ENCODE measurements at regions not wholly inside any gene's neighbourhood (a gene's known extent, or its start where the extent isn't known, plus 50 kb on each side); places are given as distances from the start of the nearest gene placed in this dataset.

DNA sequence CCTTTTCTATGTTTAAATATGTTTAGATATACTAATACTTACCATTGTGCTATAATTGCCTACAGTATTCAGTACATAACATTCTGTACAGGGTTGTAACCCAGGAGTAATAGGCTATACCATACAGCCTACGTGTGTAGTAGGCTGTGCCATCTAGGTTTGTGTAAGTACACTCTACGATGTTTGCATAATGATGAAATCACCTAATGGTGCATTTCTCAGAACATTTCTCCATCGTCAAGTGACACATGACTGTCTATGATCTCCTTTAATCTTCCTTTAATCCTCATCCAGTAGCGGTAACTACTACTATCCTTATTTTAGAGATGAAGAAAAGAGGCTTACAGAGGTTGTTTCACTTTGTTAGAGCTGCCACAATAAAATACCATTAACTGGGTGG lies 369.2 kb downstream of the PLK2 start:
- no peak overlapping the region for H3K9ac ChIP-seq
- no peaks in the 10 kb centered on the region for H4K20me1 ChIP-seq (ENCODE audit: low read depth)
- no peaks in the 10 kb centered on the region for H3F3A ChIP-seq (ENCODE audit: low read depth)
- no peaks in the 10 kb centered on the region for H3K4me1 ChIP-seq
- H3K4me2 ChIP-seq, result no peak overlapping the region
- no peak overlapping the region for H2AFZ ChIP-seq (replicated peaks)
- Mint-ChIP-seq H3K27me3 (ENCODE audit: insufficient read depth, low read depth) (peaks cover 2% of the 10 kb centered on the region), H3K27ac (no peak overlapping the region), H3K4me1 (peaks cover 5% of the 10 kb centered on the region), H3K9me3 (peaks cover 3% of the 10 kb centered on the region), H3K4me3 (no peak overlapping the region), H3K36me3 (no peaks in the 10 kb centered on the region)
- H3K27ac ChIP-seq, result no peak overlapping the region
- H3K79me2 ChIP-seq (ENCODE audit: low read depth), result no peaks in the 10 kb centered on the region
- TF ChIP-seq, protein P1, sequence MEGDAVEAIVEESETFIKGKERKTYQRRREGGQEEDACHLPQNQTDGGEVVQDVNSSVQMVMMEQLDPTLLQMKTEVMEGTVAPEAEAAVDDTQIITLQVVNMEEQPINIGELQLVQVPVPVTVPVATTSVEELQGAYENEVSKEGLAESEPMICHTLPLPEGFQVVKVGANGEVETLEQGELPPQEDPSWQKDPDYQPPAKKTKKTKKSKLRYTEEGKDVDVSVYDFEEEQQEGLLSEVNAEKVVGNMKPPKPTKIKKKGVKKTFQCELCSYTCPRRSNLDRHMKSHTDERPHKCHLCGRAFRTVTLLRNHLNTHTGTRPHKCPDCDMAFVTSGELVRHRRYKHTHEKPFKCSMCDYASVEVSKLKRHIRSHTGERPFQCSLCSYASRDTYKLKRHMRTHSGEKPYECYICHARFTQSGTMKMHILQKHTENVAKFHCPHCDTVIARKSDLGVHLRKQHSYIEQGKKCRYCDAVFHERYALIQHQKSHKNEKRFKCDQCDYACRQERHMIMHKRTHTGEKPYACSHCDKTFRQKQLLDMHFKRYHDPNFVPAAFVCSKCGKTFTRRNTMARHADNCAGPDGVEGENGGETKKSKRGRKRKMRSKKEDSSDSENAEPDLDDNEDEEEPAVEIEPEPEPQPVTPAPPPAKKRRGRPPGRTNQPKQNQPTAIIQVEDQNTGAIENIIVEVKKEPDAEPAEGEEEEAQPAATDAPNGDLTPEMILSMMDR (IDR thresholded peaks at IDR 0.05), result no peak
- TF ChIP-seq EZH2 (IDR thresholded peaks at IDR 0.05) (no peak), EZH2phosphoT487 (IDR thresholded peaks at IDR 0.05) (no peak)
- no peak overlapping the region for H3K4me3 ChIP-seq
- no peaks in the 10 kb centered on the region for H3K9me3 ChIP-seq (ENCODE audit: low read depth)
- no peaks in the 10 kb centered on the region for H3K27me3 ChIP-seq
- DNase-seq (ENCODE audit: low spot score), result no peak
- no peaks in the 10 kb centered on the region for H3K36me3 ChIP-seq

DNA sequence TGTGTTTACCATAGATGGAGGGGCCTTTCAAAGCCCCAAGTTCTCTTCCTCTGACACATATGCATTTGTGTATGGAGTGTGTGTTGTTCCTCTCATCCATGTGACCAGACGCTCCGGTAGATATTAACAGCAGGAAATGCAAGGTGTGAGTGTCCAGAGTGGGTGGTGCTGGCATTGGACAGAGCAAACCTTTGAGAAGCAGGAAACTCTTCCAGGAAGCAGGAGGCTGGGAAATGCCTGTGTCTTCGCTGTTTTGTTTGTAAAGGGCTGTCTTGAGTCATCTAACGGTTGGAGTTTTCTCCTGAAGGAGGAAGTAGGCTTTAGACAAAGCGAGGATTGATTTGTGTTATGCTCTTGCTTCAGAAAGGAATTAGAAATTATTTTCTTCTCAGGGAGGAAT lies 370.9 kb downstream of the PLK2 start:
- Histone ChIP-seq H2AFZ (replicated peaks) (no peak overlapping the region), H3K4me1 (no peaks in the 10 kb centered on the region), H3K36me3 (no peaks in the 10 kb centered on the region), H3K4me2 (no peak overlapping the region), H3F3A (ENCODE audit: low read depth) (no peaks in the 10 kb centered on the region), H3K27me3 (no peaks in the 10 kb centered on the region), H3K27ac (no peak overlapping the region), H3K4me3 (no peak overlapping the region), H3K79me2 (ENCODE audit: low read depth) (no peaks in the 10 kb centered on the region), H3K9me3 (ENCODE audit: low read depth) (no peaks in the 10 kb centered on the region), H4K20me1 (ENCODE audit: low read depth) (no peaks in the 10 kb centered on the region), H3K9ac (no peak overlapping the region)
- Mint-ChIP-seq H3K27me3 (ENCODE audit: insufficient read depth, low read depth) (peaks cover 2% of the 10 kb centered on the region), H3K36me3 (no peaks in the 10 kb centered on the region), H3K4me3 (no peak overlapping the region), H3K9me3 (peaks cover 3% of the 10 kb centered on the region), H3K4me1 (peaks cover 5% of the 10 kb centered on the region), H3K27ac (no peak overlapping the region)
- TF ChIP-seq EZH2 (IDR thresholded peaks at IDR 0.05) (no peak), EZH2phosphoT487 (IDR thresholded peaks at IDR 0.05) (no peak)
- TF ChIP-seq, protein P1 (IDR thresholded peaks at IDR 0.05), result no peak
- DNase-seq (ENCODE audit: low spot score), result no peak

GRCh38 chr5:58087905-58088304 lies 372.0 kb downstream of the PLK2 start:
- Histone ChIP-seq H3K79me2 (ENCODE audit: low read depth) (no peaks in the 10 kb centered on the region), H3K4me3 (no peak overlapping the region), H3K9me3 (ENCODE audit: low read depth) (no peaks in the 10 kb centered on the region), H3F3A (ENCODE audit: low read depth) (no peaks in the 10 kb centered on the region), H3K4me2 (no peak overlapping the region), H2AFZ (replicated peaks) (no peak overlapping the region), H4K20me1 (ENCODE audit: low read depth) (no peaks in the 10 kb centered on the region), H3K27me3 (no peaks in the 10 kb centered on the region), H3K36me3 (no peaks in the 10 kb centered on the region), H3K9ac (no peak overlapping the region), H3K27ac (no peak overlapping the region), H3K4me1 (no peaks in the 10 kb centered on the region)
- no peak for TF ChIP-seq EZH2phosphoT487 (IDR thresholded peaks at IDR 0.05)
- TF ChIP-seq, protein P1 (IDR thresholded peaks at IDR 0.05), result no peak
- no peak for TF ChIP-seq EZH2 (IDR thresholded peaks at IDR 0.05)
- Mint-ChIP-seq H3K4me1 (peaks cover 5% of the 10 kb centered on the region), H3K9me3 (peaks cover 3% of the 10 kb centered on the region), H3K36me3 (no peaks in the 10 kb centered on the region), H3K27me3 (ENCODE audit: insufficient read depth, low read depth) (peaks cover 2% of the 10 kb centered on the region), H3K4me3 (no peak overlapping the region), H3K27ac (no peak overlapping the region)
- no peak for DNase-seq (ENCODE audit: low spot score)
